Skeletal muscle tissue (tissue), 3 donors: ENCODE measurements at regions not wholly inside any gene's neighbourhood (a gene's known extent, or its start where the extent isn't known, plus 50 kb on each side); places are given as distances from the start of the nearest gene placed in this dataset.

Source experiments
- H3K27ac ChIP-seq: one replicate; pipeline ENCODE4 v1.7.0; 2013; ENCODE audit warnings: mild to moderate bottlenecking, low read depth, low read length, inconsistent platforms
- H3K27me3 ChIP-seq, 3 donors: one replicate each; pipeline ENCODE4 v1.7.0; 2013; ENCODE audit warnings: low read length in 3 of 3; ENCODE audit not compliant: control insufficient read depth in 3 of 3, insufficient read depth in 3 of 3
- H3K36me3 ChIP-seq, 3 donors: one replicate each; pipeline ENCODE4 v1.7.0; 2013; ENCODE audit warnings: low read length in 3 of 3; ENCODE audit not compliant: control insufficient read depth in 3 of 3, insufficient read depth in 3 of 3
- H3K4me1 ChIP-seq, 3 donors: one replicate each; pipeline ENCODE4 v1.7.0; 2013; ENCODE audit warnings: low read length in 3 of 3, mild to moderate bottlenecking in 3 of 3; ENCODE audit not compliant: control insufficient read depth in 3 of 3, insufficient read depth in 3 of 3
- H3K4me3 ChIP-seq, 3 donors: one replicate each; pipeline ENCODE4 v1.7.0; 2013; ENCODE audit warnings: low read length in 3 of 3
- H3K9ac ChIP-seq, 3 donors: one replicate each; pipeline ENCODE4 v1.7.0; 2013; ENCODE audit warnings: low read length in 3 of 3, mild to moderate bottlenecking in 3 of 3, moderate library complexity in 2 of 3, low read depth in 1 of 3
- H3K9me3 ChIP-seq, 3 donors: one replicate each; pipeline ENCODE4 v1.7.0; 2013; ENCODE audit warnings: low read length in 3 of 3; ENCODE audit not compliant: control insufficient read depth in 3 of 3
- donor health status: Osteomylitis.

DNA sequence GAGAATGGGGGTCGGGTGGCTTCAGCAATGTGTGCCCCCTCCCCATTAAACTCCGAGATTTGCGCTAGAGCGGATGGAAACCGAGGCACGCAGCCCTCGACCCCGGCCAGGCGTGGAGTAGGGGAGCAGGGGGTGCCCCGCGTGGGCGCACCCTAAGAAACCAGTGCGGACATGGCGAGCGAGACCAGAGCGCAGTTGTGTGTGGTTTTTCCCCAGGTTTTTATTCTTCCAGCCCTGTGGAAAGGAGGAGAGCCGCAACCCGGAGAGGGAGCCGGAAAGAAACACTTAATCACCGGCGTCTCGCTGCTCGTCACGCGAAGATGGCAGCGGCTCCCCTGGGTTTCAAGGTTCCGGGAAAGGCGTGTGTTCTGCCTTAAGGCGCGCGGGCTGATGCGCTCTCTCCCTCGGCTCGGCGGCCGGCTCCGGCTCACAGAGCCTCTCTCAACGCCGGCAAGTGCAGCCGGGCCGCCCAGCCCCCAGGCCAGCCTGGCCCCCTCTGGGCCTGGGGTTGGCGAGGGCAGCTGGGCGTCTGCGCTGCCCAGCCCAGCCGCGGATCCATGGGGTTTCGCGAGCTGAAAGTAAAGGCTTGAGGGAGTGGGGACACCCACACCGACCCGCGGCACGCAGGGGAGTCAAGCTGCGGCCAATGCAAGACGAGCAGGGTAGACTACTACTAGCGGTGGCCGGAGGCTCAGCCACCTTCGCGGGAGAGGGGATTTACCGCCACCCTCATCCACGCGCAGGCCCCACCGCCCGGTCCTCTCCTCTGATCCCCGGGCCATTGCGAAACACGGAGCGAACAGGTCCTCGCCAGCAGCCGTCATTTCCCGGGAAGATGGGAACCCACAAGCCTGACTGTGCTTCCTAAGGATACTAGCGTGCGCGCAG lies 74.0 kb upstream of the BCOR start:
- peak overlapping the region; percentile 61 to 81 (median 68) for H3K9ac ChIP-seq
- peaks cover 0 to 65% (median 0%) of the 10 kb centered on the region in 3 donors for H3K27me3 ChIP-seq
- H3K4me1 ChIP-seq: peaks cover 7 to 38% (median 24%) of the 10 kb centered on the region in 3 donors
- H3K9me3 ChIP-seq: no peaks in the 10 kb centered on the region
- peak overlapping the region; percentile 72 for H3K27ac ChIP-seq
- H3K4me3 ChIP-seq: peak overlapping the region; percentile 65 to 70 (median 65)
- no peaks in the 10 kb centered on the region for H3K36me3 ChIP-seq

DNA sequence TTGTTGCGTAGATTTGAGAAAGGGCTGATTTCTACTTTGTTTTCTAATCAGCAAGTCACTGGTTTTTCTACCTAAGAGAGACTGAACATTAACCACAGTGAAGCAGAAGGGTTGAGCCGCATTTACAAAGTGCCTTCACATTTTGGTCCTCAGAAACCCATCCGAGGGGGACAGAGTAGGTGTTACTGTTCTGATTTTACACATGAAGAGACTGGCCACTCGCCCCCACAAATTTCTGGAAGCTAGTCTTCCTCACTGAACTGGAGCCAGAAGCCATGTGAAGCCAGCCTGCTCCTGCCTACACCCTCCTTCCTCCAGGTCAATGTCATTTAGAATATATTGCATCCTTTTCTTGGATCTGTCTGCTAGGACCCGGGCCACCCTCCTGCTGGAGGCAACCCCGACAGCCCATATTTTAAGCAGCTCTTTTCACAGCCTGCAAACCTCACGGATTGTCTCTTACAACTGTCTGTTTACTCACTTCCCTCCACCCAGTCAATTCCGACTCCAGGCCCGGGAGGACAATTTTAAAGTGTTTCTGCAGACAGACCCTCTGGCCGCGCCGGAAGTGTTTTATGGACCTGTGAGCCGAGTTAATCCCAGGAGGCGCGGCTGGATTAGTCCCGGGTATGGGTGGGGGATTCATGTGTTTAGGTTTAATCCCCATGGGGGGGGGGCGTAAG lies 73.2 kb upstream of the BCOR start:
- Histone ChIP-seq H3K9ac (peak overlapping the region in 2 of 3 donors; percentile 68 to 81), H3K9me3 (no peaks in the 10 kb centered on the region), H3K36me3 (no peaks in the 10 kb centered on the region), H3K27me3 (peaks cover 0 to 70% (median 0%) of the 10 kb centered on the region in 3 donors), H3K4me1 (peaks cover 10 to 38% (median 26%) of the 10 kb centered on the region in 3 donors), H3K4me3 (peak overlapping the region in 2 of 3 donors; percentile 65 to 70), H3K27ac (peak overlapping the region; percentile 72)

DNA sequence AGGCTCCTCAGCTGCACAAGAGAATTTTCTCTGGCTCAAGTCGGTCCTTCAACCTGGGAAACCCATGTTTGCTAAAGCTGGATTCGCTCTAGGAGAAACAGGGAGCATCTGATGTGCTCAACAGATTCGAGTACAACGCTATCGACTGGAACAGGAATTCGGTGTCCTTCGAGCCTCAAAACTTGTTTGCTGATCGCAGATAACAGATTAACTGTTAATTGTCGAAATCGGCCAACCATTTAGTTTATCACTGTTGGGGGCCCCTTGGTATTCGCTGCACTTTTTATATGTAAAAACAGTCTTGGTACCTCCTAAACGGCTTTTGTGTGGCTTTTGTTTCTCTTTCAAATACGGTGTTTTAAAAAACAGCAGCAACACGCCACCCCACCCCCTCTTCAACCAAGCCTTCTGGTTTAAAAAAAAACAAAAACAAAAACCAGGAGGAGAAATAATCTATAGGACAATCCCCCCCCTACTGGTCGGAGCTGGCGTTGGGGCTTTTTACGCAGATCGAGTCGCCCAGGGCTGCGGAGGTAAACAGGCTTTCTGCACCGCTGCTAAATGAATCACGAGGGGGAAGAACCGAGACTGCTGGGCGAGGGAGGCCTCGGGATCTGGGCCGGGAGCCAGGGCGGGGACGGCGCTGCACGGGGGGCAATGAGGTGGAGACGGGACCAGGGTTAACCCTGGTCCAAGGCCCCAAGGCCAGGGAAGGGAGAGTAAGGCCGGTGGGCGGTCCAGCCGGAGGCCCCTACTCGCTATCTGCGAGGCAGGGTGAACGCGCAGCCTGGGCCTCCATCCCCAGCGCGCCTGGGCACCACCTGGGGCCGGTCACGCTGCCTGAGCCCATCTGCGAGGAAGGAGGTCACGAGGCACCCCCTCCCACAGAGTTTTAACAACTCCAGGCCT lies 71.7 kb upstream of the BCOR start:
- Histone ChIP-seq H3K36me3 (no peaks in the 10 kb centered on the region), H3K27me3 (peaks cover 0 to 68% (median 0%) of the 10 kb centered on the region in 3 donors), H3K4me3 (no peak overlapping the region), H3K27ac (no peak overlapping the region), H3K9ac (no peak overlapping the region), H3K9me3 (no peaks in the 10 kb centered on the region), H3K4me1 (peaks cover 10 to 31% (median 23%) of the 10 kb centered on the region in 3 donors)

DNA sequence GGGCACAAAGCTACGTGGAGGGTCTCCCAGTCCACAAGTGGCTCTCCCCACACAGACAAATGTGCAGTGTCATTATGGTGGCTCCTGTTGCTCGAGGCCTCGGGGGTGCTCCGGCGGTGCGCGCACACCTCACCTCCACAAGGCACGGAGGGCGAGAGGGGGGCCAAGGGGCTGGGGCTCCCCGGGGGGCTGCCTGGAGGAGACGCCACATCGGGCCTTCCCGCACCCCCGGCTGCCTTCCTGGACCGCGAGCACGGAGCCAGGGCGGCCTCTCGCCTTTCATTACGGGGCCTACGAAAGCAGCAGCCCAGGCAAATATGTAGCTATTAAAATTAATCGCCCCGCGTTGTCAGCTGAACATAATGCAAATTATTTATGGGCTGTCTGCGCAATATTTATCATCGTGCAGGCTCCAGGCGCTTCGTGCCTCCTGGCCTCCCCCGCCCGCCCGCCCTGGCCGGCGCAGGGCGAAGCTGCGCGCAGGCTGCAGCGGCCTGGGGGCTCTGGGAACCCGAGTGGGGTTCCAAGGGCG lies 70.8 kb upstream of the BCOR start:
- no peak overlapping the region for H3K27ac ChIP-seq
- no peaks in the 10 kb centered on the region for H3K9me3 ChIP-seq
- no peak overlapping the region for H3K9ac ChIP-seq
- no peak overlapping the region for H3K4me3 ChIP-seq
- H3K27me3 ChIP-seq: peaks cover 0 to 61% (median 0%) of the 10 kb centered on the region in 3 donors
- no peaks in the 10 kb centered on the region for H3K36me3 ChIP-seq
- peaks cover 10 to 26% (median 16%) of the 10 kb centered on the region in 3 donors for H3K4me1 ChIP-seq

DNA sequence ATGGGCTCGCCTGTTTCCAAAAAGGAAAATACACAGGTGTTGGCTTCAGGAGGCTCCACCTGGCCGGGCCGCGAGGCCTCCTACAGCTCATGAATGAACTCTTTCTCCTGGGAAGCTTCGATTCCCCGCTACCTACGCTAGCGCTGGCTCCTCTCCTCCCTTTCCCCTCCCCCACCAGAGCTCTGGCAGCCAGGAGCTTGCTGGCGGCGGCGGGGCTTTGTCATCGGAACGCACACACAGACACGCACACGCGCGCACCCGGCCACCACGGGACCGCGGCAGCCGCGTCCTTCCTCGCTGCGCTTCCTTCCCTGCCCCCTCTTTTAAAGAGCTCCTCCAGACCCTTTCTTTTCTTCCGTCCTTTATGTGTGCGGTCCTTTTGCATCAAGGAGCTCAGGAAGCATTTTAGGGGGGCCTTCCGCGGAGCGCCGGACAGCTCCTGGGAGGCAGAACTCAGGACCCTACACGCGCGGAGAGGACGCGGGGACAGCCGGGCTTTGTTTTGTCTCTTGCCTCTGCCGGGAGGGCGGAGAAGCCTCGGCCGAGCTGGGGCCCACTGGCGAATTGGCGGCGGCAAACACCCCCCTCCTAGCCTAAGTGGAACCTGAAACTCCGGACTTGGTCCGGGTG lies 70.2 kb upstream of the BCOR start:
- H3K9me3 ChIP-seq: no peaks in the 10 kb centered on the region
- H3K27ac ChIP-seq: no peak overlapping the region
- no peaks in the 10 kb centered on the region for H3K36me3 ChIP-seq
- H3K27me3 ChIP-seq: peaks cover 0 to 55% (median 0%) of the 10 kb centered on the region in 3 donors
- peak overlapping the region; percentile 24 to 67 (median 64) for H3K4me3 ChIP-seq
- H3K9ac ChIP-seq: peak overlapping the region; percentile 12 to 70 (median 33)
- H3K4me1 ChIP-seq: peaks cover 7 to 21% (median 11%) of the 10 kb centered on the region in 3 donors

DNA sequence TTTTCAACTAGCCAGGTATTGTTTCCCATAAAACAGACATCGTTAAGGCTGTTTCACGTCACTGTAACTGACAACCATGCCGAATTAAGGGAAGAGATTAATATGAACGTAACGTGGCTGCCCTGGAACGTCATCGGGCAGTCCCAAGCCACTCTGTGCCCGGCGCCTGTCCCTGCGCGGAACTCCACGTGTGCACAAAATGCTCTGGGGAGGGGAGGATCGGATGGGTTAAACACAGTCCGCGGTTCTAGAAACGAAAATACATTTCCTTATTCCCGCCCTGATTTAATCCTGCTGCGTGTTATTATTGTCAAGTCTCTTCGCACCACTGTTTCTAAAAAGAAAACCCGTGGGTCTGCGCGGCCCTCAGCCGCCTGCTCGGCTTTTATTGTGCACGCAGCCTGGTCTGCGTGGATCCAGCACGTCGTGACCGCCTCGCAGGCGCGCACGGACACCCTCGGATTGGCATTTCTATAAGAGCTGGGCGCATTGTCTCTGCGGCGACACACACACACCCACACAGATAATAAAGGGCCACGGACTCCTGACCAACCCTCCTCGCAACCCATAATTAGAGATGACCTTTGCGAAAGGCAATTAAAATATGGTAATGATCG lies 69.6 kb upstream of the BCOR start:
- peaks cover 7 to 17% (median 8%) of the 10 kb centered on the region in 3 donors for H3K4me1 ChIP-seq
- H3K36me3 ChIP-seq: no peaks in the 10 kb centered on the region
- no peaks in the 10 kb centered on the region for H3K9me3 ChIP-seq
- peak overlapping the region; percentile 12 to 70 (median 33) for H3K9ac ChIP-seq
- peak overlapping the region; percentile 24 to 67 (median 64) for H3K4me3 ChIP-seq
- H3K27me3 ChIP-seq: peaks cover 0 to 50% (median 0%) of the 10 kb centered on the region in 3 donors
- H3K27ac ChIP-seq: no peak overlapping the region

DNA sequence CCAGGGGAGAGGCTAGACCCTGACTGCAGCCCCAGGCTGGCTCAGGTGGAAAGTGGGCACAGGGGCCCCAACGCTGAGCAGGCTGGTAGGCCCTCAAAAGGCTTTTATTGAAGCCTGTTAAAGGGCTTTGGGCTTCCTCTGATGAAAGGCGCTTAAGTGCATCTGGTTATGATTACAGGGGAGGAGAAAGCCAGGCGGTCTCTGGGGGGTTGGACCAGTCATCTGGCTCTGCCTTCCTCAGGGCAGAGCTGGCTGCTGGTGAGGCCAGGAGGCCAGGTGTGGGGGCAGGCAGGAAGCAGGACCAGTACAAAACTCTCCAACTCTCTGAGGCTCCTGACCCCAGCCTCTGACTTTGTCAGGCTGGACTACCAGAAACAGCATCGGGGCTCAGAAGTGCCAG lies 68.8 kb upstream of the BCOR start:
- Histone ChIP-seq H3K4me3 (no peak overlapping the region), H3K9ac (peak overlapping the region in 2 of 3 donors; percentile 12 to 70), H3K4me1 (peaks cover 7 to 16% (median 8%) of the 10 kb centered on the region in 3 donors), H3K27me3 (peaks cover 0 to 46% (median 0%) of the 10 kb centered on the region in 3 donors), H3K27ac (no peak overlapping the region), H3K36me3 (no peaks in the 10 kb centered on the region), H3K9me3 (no peaks in the 10 kb centered on the region)

DNA sequence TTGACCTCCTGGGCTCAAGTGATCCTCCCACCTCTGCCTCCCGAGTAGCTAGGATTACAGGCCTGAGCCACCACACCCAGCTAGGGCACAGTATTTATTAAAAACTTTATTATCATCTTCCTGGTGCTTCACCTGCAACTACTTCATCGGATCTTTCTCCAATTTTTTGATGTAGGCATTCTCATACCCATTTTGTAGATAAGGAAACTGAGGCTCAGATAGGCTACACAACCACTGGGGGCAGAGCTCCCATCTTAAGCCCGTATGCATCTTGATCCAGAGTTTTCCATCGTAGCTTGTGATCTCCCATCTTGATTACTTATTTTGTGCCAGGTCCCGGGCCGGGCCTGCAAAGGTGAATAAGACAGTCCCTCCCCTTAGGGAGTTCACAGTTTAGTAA lies 68.1 kb upstream of the BCOR start:
- H3K36me3 ChIP-seq: no peaks in the 10 kb centered on the region
- no peak overlapping the region for H3K27ac ChIP-seq
- H3K9ac ChIP-seq: no peak overlapping the region
- no peaks in the 10 kb centered on the region for H3K9me3 ChIP-seq
- no peak overlapping the region for H3K4me3 ChIP-seq
- peaks cover 7 to 12% (median 8%) of the 10 kb centered on the region in 3 donors for H3K4me1 ChIP-seq
- H3K27me3 ChIP-seq: peaks cover 0 to 40% (median 0%) of the 10 kb centered on the region in 3 donors
